Right lobe of liver (tissue), 6 donors: ENCODE measurements at regions not wholly inside any gene's neighbourhood (a gene's known extent, or its start where the extent isn't known, plus 50 kb on each side); places are given as distances from the start of the nearest gene placed in this dataset.

Experiments
- ATAC-seq, 4 donors: fragments of 200-7000 bp; cut with Tn5 transposase; one replicate each; pipeline ENCODE4 v1.9.1; 2020; ENCODE audit warnings: mild to moderate bottlenecking in 4 of 4, moderate library complexity in 4 of 4
- DNase-seq, 3 donors: peaks; one replicate each; pipeline ENCODE4 v3.0.0-alpha.2; 2020
- H3K27ac ChIP-seq, 3 donors: fragments of 200-600 bp; one replicate each; pipeline ENCODE4 v1.8.0; 2022
- H3K27me3 ChIP-seq, 2 donors: fragments of 200-600 bp; one replicate each; pipeline ENCODE4 v1.8.0; 2022
- H3K36me3 ChIP-seq, 4 donors: fragments of 200-600 bp; sonication (generic) in 1 of 4; one replicate each; pipeline versions ENCODE4 v1.5.1 to v1.8.0; 2017 to 2022; ENCODE audit warnings: control low read depth in 1 of 4
- H3K4me1 ChIP-seq, 4 donors: fragments of 200-600 bp; sonication (generic) in 1 of 4; one replicate each; pipeline versions ENCODE4 v1.5.1 to v1.8.0; 2017 to 2022; ENCODE audit warnings: control low read depth in 1 of 4
- H3K4me3 ChIP-seq, 3 donors: fragments of 200-600 bp; one replicate each; pipeline ENCODE4 v1.8.0; 2022
- H3K9me3 ChIP-seq, 4 donors: fragments of 200-600 bp; sonication (generic) in 1 of 4; one replicate each; pipeline versions ENCODE4 v1.5.1 to v1.8.0; 2017 to 2022; ENCODE audit warnings: control low read depth in 1 of 4
- CTCF ChIP-seq, 4 donors: fragments of 200-600 bp in 3 of 4; fragments of 450-650 bp in 1 of 4; IDR thresholded peaks; one replicate each; pipeline versions ENCODE4 v1.5.1 to v1.8.0; 2016 to 2022; ENCODE audit warnings: antibody characterized with exemption in 4 of 4, mild to moderate bottlenecking in 2 of 4
- POLR2A ChIP-seq: fragments of 450-650 bp; IDR thresholded peaks from one replicate; pipeline ENCODE4 v1.6.1; 2017; ENCODE audit warnings: antibody characterized with exemption, mild to moderate bottlenecking
- WGBS: methylation state at CpG from one replicate; pipeline ENCODE4 v1.1.6; 2018; ENCODE audit warnings: low coverage, low lambda C conversion rate; ENCODE audit not compliant: insufficient coverage; ENCODE audit errors: missing lambda C conversion rate; 5-methylcytosine and 5-hydroxymethylcytosine counted together
- intact Hi-C, 2 donors: fragments of 100-400 bp; cut with DNase I; formaldehyde crosslinking; loops; one replicate each; pipeline versions ENCODE4 v1.11.2 to v1.14.1; 2022
- donor health status: DM: no; HTN: yes; CAD: no.
- donor health status: DM: no; HTN: no; CAD: no.
- donor health status: DM: no; HTN: no; CAD: no.
- donor health status: DM: no; HTN: yes; CAD: no.
- donor health status: DM: no; HTN: yes; CAD: no.

- intact Hi-C loops: no loop called here
- 72% methylated on average over 2 of the region's 2 CpGs for WGBS
- Histone ChIP-seq H3K36me3 (no peaks in the 10 kb centered on the region), H3K27me3 (no peaks in the 10 kb centered on the region), H3K27ac (no peak overlapping the region), H3K4me3 (no peak overlapping the region), H3K9me3 (no peaks in the 10 kb centered on the region), H3K4me1 (peaks cover 0 to 7% (median 3%) of the 10 kb centered on the region in 4 donors)
- TF ChIP-seq CTCF (IDR thresholded peaks at IDR 0.05) (no peak), POLR2A (no peak)
- DNase-seq (no peak), ATAC-seq (no peak)
These were observed 89.7 kb upstream of the TNRC6A start for GRCh38 chr16:24639769-24640168.

GRCh38 chr16:24643489-24643888, 86.0 kb upstream of the TNRC6A start:
- Histone ChIP-seq H3K4me1 (no peaks in the 10 kb centered on the region), H3K36me3 (no peaks in the 10 kb centered on the region), H3K27ac (no peak overlapping the region), H3K27me3 (no peaks in the 10 kb centered on the region), H3K4me3 (no peak overlapping the region), H3K9me3 (no peaks in the 10 kb centered on the region)
- DNase-seq: no peak
- WGBS: 72% methylated on average over 8 of the region's 8 CpGs
- ATAC-seq: no peak
- intact Hi-C loops: no loop called here
- TF ChIP-seq POLR2A: no peak
- no peak for TF ChIP-seq CTCF (IDR thresholded peaks at IDR 0.05)

GRCh38 chr16:24645739-24646645, 83.5 kb upstream of the TNRC6A start:
- intact Hi-C loops: no loop called here
- no peaks in the 10 kb centered on the region for H3K4me1 ChIP-seq
- no peaks in the 10 kb centered on the region for H3K9me3 ChIP-seq
- DNase-seq: no peak
- no peaks in the 10 kb centered on the region for H3K27me3 ChIP-seq
- no peaks in the 10 kb centered on the region for H3K36me3 ChIP-seq
- 80% methylated on average over 4 of the region's 5 CpGs for WGBS
- no peak overlapping the region for H3K4me3 ChIP-seq
- peak in 1 of 4 donors; percentile 71 for ATAC-seq
- no peak for TF ChIP-seq CTCF (IDR thresholded peaks at IDR 0.05)
- TF ChIP-seq POLR2A: no peak
- H3K27ac ChIP-seq: no peak overlapping the region

GRCh38 chr16:24646646-24646995, 82.8 kb upstream of the TNRC6A start:
- WGBS: 77% methylated on average over 2 of the region's 2 CpGs
- intact Hi-C loops: no loop called here
- DNase-seq: no peak

More at GRCh38 chr16:24646646-24646995, 82.8 kb upstream of the TNRC6A start:
- H3K27ac ChIP-seq: no peak overlapping the region
- H3K36me3 ChIP-seq: no peaks in the 10 kb centered on the region
- no peaks in the 10 kb centered on the region for H3K9me3 ChIP-seq
- ATAC-seq: no peak
- no peak overlapping the region for H3K4me3 ChIP-seq
- H3K4me1 ChIP-seq: no peaks in the 10 kb centered on the region
- TF ChIP-seq POLR2A (no peak), CTCF (IDR thresholded peaks at IDR 0.05) (no peak)
- no peaks in the 10 kb centered on the region for H3K27me3 ChIP-seq
